Suprapubic skin (tissue), 4 donors: ENCODE measurements at regions not wholly inside any gene's neighbourhood (a gene's known extent, or its start where the extent isn't known, plus 50 kb on each side); places are given as distances from the start of the nearest gene placed in this dataset.

Experiments used
- CTCF ChIP-seq, 2 donors: fragments of 200-600 bp in 1 of 2; fragments of 450-650 bp in 1 of 2; sonication (generic) in 1 of 2; IDR thresholded peaks; one replicate each; pipeline ENCODE4 v1.5.1; 2016 to 2019; ENCODE audit warnings: antibody characterized with exemption in 2 of 2, mild to moderate bottlenecking in 1 of 2, moderate library complexity in 1 of 2
- POLR2A ChIP-seq, 2 donors: fragments of 450-650 bp; IDR thresholded peaks; one replicate each; pipeline ENCODE4 v1.6.1; 2017; ENCODE audit warnings: antibody characterized with exemption in 2 of 2, mild to moderate bottlenecking in 2 of 2, moderate library complexity in 2 of 2
- POLR2AphosphoS5 ChIP-seq, 3 donors: sonication (generic); formaldehyde crosslinking; IDR thresholded peaks; one replicate each; pipeline ENCODE4 v1.6.1; 2017; ENCODE audit warnings: antibody characterized with exemption in 3 of 3

GRCh38 chr14:38856798-38857197 is 246.2 kb downstream of the SEC23A start:
- no peak for TF ChIP-seq CTCF (IDR thresholded peaks at IDR 0.05)
- TF ChIP-seq POLR2A (IDR thresholded peaks at IDR 0.05): no peak
- no peak for TF ChIP-seq POLR2AphosphoS5 (IDR thresholded peaks at IDR 0.05)
